ENCODE measurements at regions not wholly inside any gene's neighbourhood (a gene's known extent, or its start where the extent isn't known, plus 50 kb on each side); places are given as distances from the start of the nearest gene placed in this dataset.

DNA sequence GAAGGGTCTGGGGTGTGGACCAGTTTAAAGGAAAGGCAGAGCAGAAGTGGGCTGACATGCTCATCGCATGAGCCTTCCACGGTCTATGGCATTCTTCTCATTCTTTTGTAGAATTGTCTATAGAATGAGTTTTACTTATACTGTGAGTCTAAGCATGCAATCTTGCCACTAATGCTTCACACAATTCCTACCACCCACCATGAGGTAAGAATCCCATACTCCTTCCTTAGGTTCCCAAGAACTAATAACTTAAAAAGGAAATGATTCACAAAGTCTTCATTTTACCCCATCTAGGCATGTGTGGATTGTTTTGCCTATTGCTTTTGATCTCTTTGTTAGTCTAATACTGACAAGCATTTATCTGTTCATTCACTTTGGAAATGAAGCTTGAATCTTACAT is 195.2 kb downstream of the LY86 start (continued):
- no peak for TF ChIP-seq ZNF645 (tag by site-specific recombination; IDR thresholded peaks at IDR 0.05)

- Histone ChIP-seq H3K4me1 (ENCODE audit: control insufficient read depth, insufficient read depth, low read length) (peaks cover 5% of the 10 kb centered on the region; the same call in 1 of the 2 replicates), H3K27ac (ENCODE audit: extremely low read depth, low read depth, low read length) (no peak overlapping the region), H3K4me3 (ENCODE audit: low read depth, low read length) (no peak overlapping the region), H3K9me3 (ENCODE audit: control insufficient read depth, insufficient read depth, low read depth, low read length) (no peaks in the 10 kb centered on the region), H3K36me3 (ENCODE audit: control insufficient read depth in 2 of 2, insufficient read depth in 1 of 2, low read length in 2 of 2) (no peaks in the 10 kb centered on the region)
- POLR2A ChIA-PET = interaction anchor here (0.6 kb wide), 1 partner anchor 175 kb away, joined by 3 read pairs; no protein-coding TSS in a partner anchor
- CTCF ChIA-PET = interaction anchor here (1.0 to 2.1 kb wide), 2 partner anchors 8 to 454 kb away, joined by 5 to 7 read pairs; no protein-coding TSS in a partner anchor
- no peak for TF ChIP-seq ZNF311 (tag by site-specific recombination; IDR thresholded peaks at IDR 0.05; ENCODE audit: borderline replicate concordance)
- no peak for TF ChIP-seq ZNF175 (tag by site-specific recombination; IDR thresholded peaks at IDR 0.05)
- TF ChIP-seq ZBTB17 (tag by site-specific recombination; IDR thresholded peaks at IDR 0.05) = no peak
- no peak for TF ChIP-seq ZNF558 (tag by site-specific recombination; IDR thresholded peaks at IDR 0.05)
- TF ChIP-seq ZNF529 (tag by site-specific recombination; IDR thresholded peaks at IDR 0.05; ENCODE audit: insufficient replicate concordance) = no peak
- no peak for TF ChIP-seq ZBTB44 (tag by site-specific recombination; IDR thresholded peaks at IDR 0.05)
- no peak for TF ChIP-seq KLF1 (tag by site-specific recombination; IDR thresholded peaks at IDR 0.05)
- TF ChIP-seq, protein P1, sequence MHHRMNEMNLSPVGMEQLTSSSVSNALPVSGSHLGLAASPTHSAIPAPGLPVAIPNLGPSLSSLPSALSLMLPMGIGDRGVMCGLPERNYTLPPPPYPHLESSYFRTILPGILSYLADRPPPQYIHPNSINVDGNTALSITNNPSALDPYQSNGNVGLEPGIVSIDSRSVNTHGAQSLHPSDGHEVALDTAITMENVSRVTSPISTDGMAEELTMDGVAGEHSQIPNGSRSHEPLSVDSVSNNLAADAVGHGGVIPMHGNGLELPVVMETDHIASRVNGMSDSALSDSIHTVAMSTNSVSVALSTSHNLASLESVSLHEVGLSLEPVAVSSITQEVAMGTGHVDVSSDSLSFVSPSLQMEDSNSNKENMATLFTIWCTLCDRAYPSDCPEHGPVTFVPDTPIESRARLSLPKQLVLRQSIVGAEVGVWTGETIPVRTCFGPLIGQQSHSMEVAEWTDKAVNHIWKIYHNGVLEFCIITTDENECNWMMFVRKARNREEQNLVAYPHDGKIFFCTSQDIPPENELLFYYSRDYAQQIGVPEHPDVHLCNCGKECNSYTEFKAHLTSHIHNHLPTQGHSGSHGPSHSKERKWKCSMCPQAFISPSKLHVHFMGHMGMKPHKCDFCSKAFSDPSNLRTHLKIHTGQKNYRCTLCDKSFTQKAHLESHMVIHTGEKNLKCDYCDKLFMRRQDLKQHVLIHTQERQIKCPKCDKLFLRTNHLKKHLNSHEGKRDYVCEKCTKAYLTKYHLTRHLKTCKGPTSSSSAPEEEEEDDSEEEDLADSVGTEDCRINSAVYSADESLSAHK (tag by site-specific recombination; IDR thresholded peaks at IDR 0.05) = no peak
- TF ChIP-seq ZBTB21 (tag by site-specific recombination; IDR thresholded peaks at IDR 0.05) = no peak
- TF ChIP-seq, protein P2, sequence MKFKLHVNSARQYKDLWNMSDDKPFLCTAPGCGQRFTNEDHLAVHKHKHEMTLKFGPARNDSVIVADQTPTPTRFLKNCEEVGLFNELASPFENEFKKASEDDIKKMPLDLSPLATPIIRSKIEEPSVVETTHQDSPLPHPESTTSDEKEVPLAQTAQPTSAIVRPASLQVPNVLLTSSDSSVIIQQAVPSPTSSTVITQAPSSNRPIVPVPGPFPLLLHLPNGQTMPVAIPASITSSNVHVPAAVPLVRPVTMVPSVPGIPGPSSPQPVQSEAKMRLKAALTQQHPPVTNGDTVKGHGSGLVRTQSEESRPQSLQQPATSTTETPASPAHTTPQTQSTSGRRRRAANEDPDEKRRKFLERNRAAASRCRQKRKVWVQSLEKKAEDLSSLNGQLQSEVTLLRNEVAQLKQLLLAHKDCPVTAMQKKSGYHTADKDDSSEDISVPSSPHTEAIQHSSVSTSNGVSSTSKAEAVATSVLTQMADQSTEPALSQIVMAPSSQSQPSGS (tag by site-specific recombination; IDR thresholded peaks at IDR 0.05; ENCODE audit: low read depth) = no peak
- no peak for TF ChIP-seq ZNF610 (tag by site-specific recombination; IDR thresholded peaks at IDR 0.05; ENCODE audit: borderline replicate concordance)
- TF ChIP-seq, protein P3, sequence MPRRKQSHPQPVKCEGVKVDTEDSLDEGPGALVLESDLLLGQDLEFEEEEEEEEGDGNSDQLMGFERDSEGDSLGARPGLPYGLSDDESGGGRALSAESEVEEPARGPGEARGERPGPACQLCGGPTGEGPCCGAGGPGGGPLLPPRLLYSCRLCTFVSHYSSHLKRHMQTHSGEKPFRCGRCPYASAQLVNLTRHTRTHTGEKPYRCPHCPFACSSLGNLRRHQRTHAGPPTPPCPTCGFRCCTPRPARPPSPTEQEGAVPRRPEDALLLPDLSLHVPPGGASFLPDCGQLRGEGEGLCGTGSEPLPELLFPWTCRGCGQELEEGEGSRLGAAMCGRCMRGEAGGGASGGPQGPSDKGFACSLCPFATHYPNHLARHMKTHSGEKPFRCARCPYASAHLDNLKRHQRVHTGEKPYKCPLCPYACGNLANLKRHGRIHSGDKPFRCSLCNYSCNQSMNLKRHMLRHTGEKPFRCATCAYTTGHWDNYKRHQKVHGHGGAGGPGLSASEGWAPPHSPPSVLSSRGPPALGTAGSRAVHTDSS (tag by site-specific recombination; IDR thresholded peaks at IDR 0.05) = no peak
- no peak for TF ChIP-seq ZNF658 (tag by site-specific recombination; IDR thresholded peaks at IDR 0.05)
- TF ChIP-seq ZNF830 (tag by site-specific recombination; IDR thresholded peaks at IDR 0.05; ENCODE audit: low read depth) = no peak
- no peak for TF ChIP-seq PBX3 (CRISPR knock-in tag; IDR thresholded peaks at IDR 0.05)
- TF ChIP-seq, protein P4, sequence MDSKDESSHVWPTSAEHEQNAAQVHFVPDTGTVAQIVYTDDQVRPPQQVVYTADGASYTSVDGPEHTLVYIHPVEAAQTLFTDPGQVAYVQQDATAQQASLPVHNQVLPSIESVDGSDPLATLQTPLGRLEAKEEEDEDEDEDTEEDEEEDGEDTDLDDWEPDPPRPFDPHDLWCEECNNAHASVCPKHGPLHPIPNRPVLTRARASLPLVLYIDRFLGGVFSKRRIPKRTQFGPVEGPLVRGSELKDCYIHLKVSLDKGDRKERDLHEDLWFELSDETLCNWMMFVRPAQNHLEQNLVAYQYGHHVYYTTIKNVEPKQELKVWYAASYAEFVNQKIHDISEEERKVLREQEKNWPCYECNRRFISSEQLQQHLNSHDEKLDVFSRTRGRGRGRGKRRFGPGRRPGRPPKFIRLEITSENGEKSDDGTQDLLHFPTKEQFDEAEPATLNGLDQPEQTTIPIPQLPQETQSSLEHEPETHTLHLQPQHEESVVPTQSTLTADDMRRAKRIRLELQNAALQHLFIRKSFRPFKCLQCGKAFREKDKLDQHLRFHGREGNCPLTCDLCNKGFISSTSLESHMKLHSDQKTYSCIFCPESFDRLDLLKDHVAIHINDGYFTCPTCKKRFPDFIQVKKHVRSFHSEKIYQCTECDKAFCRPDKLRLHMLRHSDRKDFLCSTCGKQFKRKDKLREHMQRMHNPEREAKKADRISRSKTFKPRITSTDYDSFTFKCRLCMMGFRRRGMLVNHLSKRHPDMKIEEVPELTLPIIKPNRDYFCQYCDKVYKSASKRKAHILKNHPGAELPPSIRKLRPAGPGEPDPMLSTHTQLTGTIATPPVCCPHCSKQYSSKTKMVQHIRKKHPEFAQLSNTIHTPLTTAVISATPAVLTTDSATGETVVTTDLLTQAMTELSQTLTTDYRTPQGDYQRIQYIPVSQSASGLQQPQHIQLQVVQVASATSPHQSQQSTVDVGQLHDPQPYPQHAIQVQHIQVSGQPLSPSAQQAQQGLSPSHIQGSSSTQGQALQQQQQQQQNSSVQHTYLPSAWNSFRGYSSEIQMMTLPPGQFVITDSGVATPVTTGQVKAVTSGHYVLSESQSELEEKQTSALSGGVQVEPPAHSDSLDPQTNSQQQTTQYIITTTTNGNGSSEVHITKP (tag by site-specific recombination; IDR thresholded peaks at IDR 0.05) = no peak
- no peak for TF ChIP-seq ZNF146 (tag by site-specific recombination; IDR thresholded peaks at IDR 0.05)
- TF ChIP-seq SALL2 (tag by site-specific recombination; IDR thresholded peaks at IDR 0.05; ENCODE audit: borderline replicate concordance) = no peak
- TF ChIP-seq IKZF3 (tag by site-specific recombination; IDR thresholded peaks at IDR 0.05) = no peak
These were observed 196.1 kb downstream of the LY86 start for GRCh38 chr6:6784514-6785162.

Data from HEK293 (cell line).